Psoas muscle (tissue), 7 donors: ENCODE measurements at regions not wholly inside any gene's neighbourhood (a gene's known extent, or its start where the extent isn't known, plus 50 kb on each side); places are given as distances from the start of the nearest gene placed in this dataset.
"Not testable (repeated sequence)": the region's sequence is repeated elsewhere in the genome, so short reads cannot be mapped to it uniquely, and the experiment has no call there.

ENCODE experiments used
- ATAC-seq, 4 donors: fragments of 200-7000 bp; cut with Tn5 transposase; one replicate each; pipeline ENCODE4 v1.9.1; 2020; ENCODE audit warnings: moderate library complexity in 3 of 4, mild to moderate bottlenecking in 2 of 4
- DNase-seq, 2 donors: peaks; one replicate each; pipeline ENCODE4 v3.0.0-alpha.2; 2020
- H3K27ac ChIP-seq: fragments of 200-600 bp; one replicate; pipeline ENCODE4 v1.8.0; 2022
- H3K27me3 ChIP-seq, 3 donors: fragments of 200-600 bp in 1 of 3; one replicate each; pipeline versions ENCODE4 v1.6.1 to v1.8.0; 2013 to 2022; ENCODE audit warnings: low read length in 2 of 3, mild to moderate bottlenecking in 2 of 3, moderate library complexity in 1 of 3; ENCODE audit not compliant: insufficient read depth in 3 of 3
- H3K36me3 ChIP-seq, 2 donors: fragments of 200-600 bp in 1 of 2; one replicate each; pipeline versions ENCODE4 v1.6.1 to v1.8.0; 2013 to 2022; ENCODE audit warnings: low read depth in 1 of 2, mild to moderate bottlenecking in 1 of 2, moderate library complexity in 1 of 2; ENCODE audit not compliant: insufficient read depth in 1 of 2
- H3K4me1 ChIP-seq: fragments of 200-600 bp; one replicate; pipeline ENCODE4 v1.8.0; 2022
- H3K4me3 ChIP-seq: fragments of 200-600 bp; one replicate; pipeline ENCODE4 v1.8.0; 2022; ENCODE audit warnings: mild to moderate bottlenecking
- H3K9me3 ChIP-seq: fragments of 200-600 bp; one replicate; pipeline ENCODE4 v1.8.0; 2022
- CTCF ChIP-seq: fragments of 200-600 bp; IDR thresholded peaks from one replicate; pipeline ENCODE4 v1.8.0; 2022; ENCODE audit warnings: antibody characterized with exemption
- WGBS, 3 donors: extraction: QIAGEN DNeasy Blood & Tissue Kit; methylation state at CpG; one replicate each; pipeline versions ENCODE4 v1.1.6 to v1.1.7; 2013; 5-methylcytosine and 5-hydroxymethylcytosine counted together
- intact Hi-C, 2 donors: fragments of 100-400 bp; cut with DNase I; formaldehyde crosslinking; loops; one replicate each; pipeline versions ENCODE4 v1.11.0 to v1.14.2; 2022
- donor health status: healthy with polysubstance abuse.
- donor health status: DM: no; HTN: no; CAD: no; lungs with moderate emphysema.
- donor health status: Bipolar disorder and iron deficiency.
- donor health status: healthy.
- donor health status: DM: yes; HTN: yes; CAD: no.
- donor health status: DM: no; HTN: no; CAD: no.
- donor health status: DM: yes; HTN: yes; CAD: no.

- Histone ChIP-seq H3K27ac (no peak overlapping the region), H3K27me3 (no peaks in the 10 kb centered on the region), H3K4me1 (no peaks in the 10 kb centered on the region), H3K36me3 (no peaks in the 10 kb centered on the region), H3K4me3 (no peak overlapping the region), H3K9me3 (no peaks in the 10 kb centered on the region)
- TF ChIP-seq CTCF: no peak
- DNase-seq (no peak), ATAC-seq (no peak)
- 57 to 67% (median 61%) methylated on average over 6 of the region's 6 CpGs for WGBS, 3 donors
- intact Hi-C loops: no loop called here
Measured at GRCh38 chr15:31609258-31609681, 282.6 kb downstream of the KLF13 start.

GRCh38 chr15:31609906-31610305 lies 283.3 kb downstream of the KLF13 start:
- TF ChIP-seq CTCF: no peak
- ATAC-seq: no peak
- Histone ChIP-seq H3K27me3 (no peaks in the 10 kb centered on the region), H3K27ac (no peak overlapping the region), H3K4me1 (no peaks in the 10 kb centered on the region), H3K9me3 (no peaks in the 10 kb centered on the region), H3K4me3 (no peak overlapping the region), H3K36me3 (no peaks in the 10 kb centered on the region)
- WGBS, 3 donors: 73 to 78% (median 75%) methylated on average over 2 of the region's 2 CpGs
- no peak for DNase-seq
- intact Hi-C loops: no loop called here

- Histone ChIP-seq H3K4me1 (no peaks in the 10 kb centered on the region), H3K4me3 (no peak overlapping the region), H3K9me3 (no peaks in the 10 kb centered on the region), H3K27ac (no peak overlapping the region), H3K36me3 (no peaks in the 10 kb centered on the region), H3K27me3 (no peaks in the 10 kb centered on the region)
- no peak for TF ChIP-seq CTCF
- no peak for DNase-seq
- no peak for ATAC-seq
- intact Hi-C loops: no loop called here
- WGBS, 3 donors: 82 to 88% (median 85%) methylated on average over 9 of the region's 9 CpGs
Measured at GRCh38 chr15:31615643-31616415, 289.2 kb downstream of the KLF13 start.

GRCh38 chr15:31623297-31623696 lies 296.7 kb downstream of the KLF13 start:
- H3K9me3 ChIP-seq, H3K4me1 ChIP-seq, H3K4me3 ChIP-seq, H3K27me3 ChIP-seq, intact Hi-C loops, DNase-seq, ATAC-seq, H3K36me3 ChIP-seq, H3K27ac ChIP-seq: not testable (repeated sequence)
- 82 to 91% (median 85%) methylated on average over 8 to 11 of the region's 11 CpGs for WGBS, 3 donors

- ATAC-seq, H3K4me3 ChIP-seq, H3K27me3 ChIP-seq, H3K36me3 ChIP-seq, DNase-seq, H3K27ac ChIP-seq, intact Hi-C loops, H3K9me3 ChIP-seq, H3K4me1 ChIP-seq: not testable (repeated sequence)
- 60 to 71% methylated on average over 1 of the region's 1 CpG; no CpG with 5 or more reads in 1 of the 3 donors for WGBS, 3 donors
Measured at GRCh38 chr15:31624115-31624514, 297.5 kb downstream of the KLF13 start.

- H3K27ac ChIP-seq, ATAC-seq, H3K4me1 ChIP-seq, H3K9me3 ChIP-seq, H3K4me3 ChIP-seq, intact Hi-C loops, H3K27me3 ChIP-seq, DNase-seq, H3K36me3 ChIP-seq: not testable (repeated sequence)
- WGBS, 3 donors: 43 to 51% (median 44%) methylated on average over 6 of the region's 6 CpGs
Measured at GRCh38 chr15:31635715-31636114, 309.1 kb downstream of the KLF13 start.

DNA sequence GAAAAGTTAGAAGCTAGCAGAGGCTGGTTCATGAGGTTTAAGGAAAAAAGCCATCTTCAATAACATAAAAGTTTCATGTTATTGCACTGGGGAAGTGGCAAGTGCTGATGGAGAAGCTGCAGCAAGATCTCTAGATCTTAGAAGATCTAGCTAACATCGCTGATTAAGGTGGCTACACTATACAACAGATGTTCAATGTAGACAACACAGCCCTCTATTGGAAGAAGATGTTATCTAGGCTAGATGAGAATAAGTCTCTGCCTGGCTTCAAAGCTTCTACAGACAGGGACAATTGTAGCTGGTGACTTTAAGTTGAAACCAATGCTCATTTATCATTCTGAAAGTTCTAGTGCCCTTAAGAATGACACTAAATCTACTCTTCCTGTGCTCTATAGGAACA lies 310.3 kb downstream of the KLF13 start:
- DNase-seq, H3K36me3 ChIP-seq, H3K9me3 ChIP-seq, H3K27ac ChIP-seq, H3K27me3 ChIP-seq, H3K4me1 ChIP-seq, H3K4me3 ChIP-seq, intact Hi-C loops, ATAC-seq: not testable (repeated sequence)
- 64 to 75% (median 70%) methylated on average over 1 of the region's 1 CpG for WGBS, 3 donors

GRCh38 chr15:31643955-31644354 lies 317.3 kb downstream of the KLF13 start:
- intact Hi-C loops: loop anchor here (10.0 kb wide), 1 partner anchor 331 kb away; no protein-coding TSS in a partner anchor
- ATAC-seq, H3K4me3 ChIP-seq, H3K27ac ChIP-seq, H3K27me3 ChIP-seq, H3K4me1 ChIP-seq, H3K9me3 ChIP-seq, H3K36me3 ChIP-seq, DNase-seq: not testable (repeated sequence)
- 72 to 82% (median 79%) methylated on average over 2 to 5 of the region's 5 CpGs for WGBS, 3 donors

DNA sequence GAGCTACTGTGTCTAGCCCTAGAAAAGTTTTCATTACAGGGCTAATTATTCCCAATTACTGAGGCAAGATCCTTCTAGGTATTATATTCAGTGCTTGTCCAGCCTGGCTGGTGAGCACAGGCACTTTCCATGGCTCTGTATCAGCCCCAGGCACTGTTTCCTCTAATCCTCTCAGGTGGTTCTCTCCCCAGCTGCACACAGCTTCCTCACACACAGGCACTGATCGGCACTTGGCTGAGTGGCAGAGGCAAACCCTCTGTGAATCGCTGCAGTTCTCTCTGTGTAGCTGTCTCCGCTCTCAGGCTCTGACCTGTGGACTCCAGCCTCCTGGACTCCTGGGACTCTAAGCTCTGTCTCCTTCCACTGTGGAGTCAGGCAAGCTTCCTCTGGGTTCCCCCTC lies 318.1 kb downstream of the KLF13 start:
- WGBS, 3 donors: 56 to 60% (median 57%) methylated on average over 3 of the region's 3 CpGs
- not testable (repeated sequence) for H3K4me3 ChIP-seq, H3K9me3 ChIP-seq, H3K36me3 ChIP-seq, H3K4me1 ChIP-seq, DNase-seq, H3K27ac ChIP-seq, H3K27me3 ChIP-seq, ATAC-seq
- intact Hi-C loops: loop anchor here (5.0 to 10.0 kb wide), 2 partner anchors 223 to 330 kb away; no protein-coding TSS in a partner anchor
